ENCODE measurements at regions not wholly inside any gene's neighbourhood (a gene's known extent, or its start where the extent isn't known, plus 50 kb on each side); places are given as distances from the start of the nearest gene placed in this dataset.

DNA sequence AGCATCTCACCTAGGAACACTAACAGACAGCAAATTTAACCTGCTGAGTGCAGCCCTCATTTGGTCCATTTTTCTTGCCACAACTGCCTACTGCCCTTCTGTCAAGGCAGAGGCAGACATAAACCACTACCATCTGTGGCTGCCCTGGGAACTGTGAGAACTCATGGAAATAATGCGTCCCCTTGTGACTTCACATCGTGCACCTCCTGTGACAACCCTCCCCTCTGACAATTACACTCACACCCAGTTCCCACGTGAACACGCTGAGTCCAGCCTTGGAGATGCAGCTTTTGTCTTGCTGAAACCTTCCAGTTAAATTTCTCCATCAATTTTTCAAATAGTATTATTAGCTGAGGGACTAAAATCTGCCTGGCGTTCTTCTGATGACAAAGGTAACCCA is 193.1 kb upstream of the KLF14 start:
- intact Hi-C loops (cut with DNase I): no loop called here

DNA sequence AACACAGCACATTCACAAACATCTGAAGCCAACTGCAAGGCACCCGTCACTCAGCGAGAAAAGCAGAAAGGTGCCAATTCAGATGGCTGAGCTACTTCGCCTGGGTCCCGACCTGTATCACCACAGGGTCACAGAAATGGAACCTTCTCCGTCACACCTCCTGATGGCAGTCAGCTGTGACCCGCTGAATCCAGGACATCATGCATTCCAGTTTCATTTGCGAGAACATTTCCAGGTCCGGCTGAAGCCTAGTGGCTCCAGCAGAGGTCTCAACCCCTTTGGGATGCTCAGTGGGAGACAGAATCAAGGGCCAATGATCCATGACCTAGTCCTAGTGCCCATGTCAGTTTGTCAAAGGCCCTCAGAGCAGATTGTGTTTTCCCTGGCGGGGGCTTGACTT is 193.6 kb upstream of the KLF14 start:
- H3K36me3 ChIP-seq: no peaks in the 10 kb centered on the region
- H3K27ac ChIP-seq: no peak overlapping the region
- TF ChIP-seq, protein P1, sequence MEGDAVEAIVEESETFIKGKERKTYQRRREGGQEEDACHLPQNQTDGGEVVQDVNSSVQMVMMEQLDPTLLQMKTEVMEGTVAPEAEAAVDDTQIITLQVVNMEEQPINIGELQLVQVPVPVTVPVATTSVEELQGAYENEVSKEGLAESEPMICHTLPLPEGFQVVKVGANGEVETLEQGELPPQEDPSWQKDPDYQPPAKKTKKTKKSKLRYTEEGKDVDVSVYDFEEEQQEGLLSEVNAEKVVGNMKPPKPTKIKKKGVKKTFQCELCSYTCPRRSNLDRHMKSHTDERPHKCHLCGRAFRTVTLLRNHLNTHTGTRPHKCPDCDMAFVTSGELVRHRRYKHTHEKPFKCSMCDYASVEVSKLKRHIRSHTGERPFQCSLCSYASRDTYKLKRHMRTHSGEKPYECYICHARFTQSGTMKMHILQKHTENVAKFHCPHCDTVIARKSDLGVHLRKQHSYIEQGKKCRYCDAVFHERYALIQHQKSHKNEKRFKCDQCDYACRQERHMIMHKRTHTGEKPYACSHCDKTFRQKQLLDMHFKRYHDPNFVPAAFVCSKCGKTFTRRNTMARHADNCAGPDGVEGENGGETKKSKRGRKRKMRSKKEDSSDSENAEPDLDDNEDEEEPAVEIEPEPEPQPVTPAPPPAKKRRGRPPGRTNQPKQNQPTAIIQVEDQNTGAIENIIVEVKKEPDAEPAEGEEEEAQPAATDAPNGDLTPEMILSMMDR (IDR thresholded peaks at IDR 0.05): no peak
- H3K27me3 ChIP-seq: no peaks in the 10 kb centered on the region
- no peak overlapping the region for H3K4me3 ChIP-seq
- no peaks in the 10 kb centered on the region for H3K9me3 ChIP-seq
- ATAC-seq: no peak
- no peak for DNase-seq
- peaks cover 48% of the 10 kb centered on the region for H3K4me1 ChIP-seq
- intact Hi-C loops (cut with DNase I): no loop called here

More for the DNA sequence above, 193.1 kb upstream of the KLF14 start:
- H3K36me3 ChIP-seq: no peaks in the 10 kb centered on the region
- TF ChIP-seq, protein P1 (IDR thresholded peaks at IDR 0.05): no peak
- H3K4me1 ChIP-seq: peaks cover 48% of the 10 kb centered on the region
- H3K27ac ChIP-seq: no peak overlapping the region
- ATAC-seq (no peak), DNase-seq (no peak)
- H3K9me3 ChIP-seq: no peaks in the 10 kb centered on the region
- no peak overlapping the region for H3K4me3 ChIP-seq
- no peaks in the 10 kb centered on the region for H3K27me3 ChIP-seq

DNA sequence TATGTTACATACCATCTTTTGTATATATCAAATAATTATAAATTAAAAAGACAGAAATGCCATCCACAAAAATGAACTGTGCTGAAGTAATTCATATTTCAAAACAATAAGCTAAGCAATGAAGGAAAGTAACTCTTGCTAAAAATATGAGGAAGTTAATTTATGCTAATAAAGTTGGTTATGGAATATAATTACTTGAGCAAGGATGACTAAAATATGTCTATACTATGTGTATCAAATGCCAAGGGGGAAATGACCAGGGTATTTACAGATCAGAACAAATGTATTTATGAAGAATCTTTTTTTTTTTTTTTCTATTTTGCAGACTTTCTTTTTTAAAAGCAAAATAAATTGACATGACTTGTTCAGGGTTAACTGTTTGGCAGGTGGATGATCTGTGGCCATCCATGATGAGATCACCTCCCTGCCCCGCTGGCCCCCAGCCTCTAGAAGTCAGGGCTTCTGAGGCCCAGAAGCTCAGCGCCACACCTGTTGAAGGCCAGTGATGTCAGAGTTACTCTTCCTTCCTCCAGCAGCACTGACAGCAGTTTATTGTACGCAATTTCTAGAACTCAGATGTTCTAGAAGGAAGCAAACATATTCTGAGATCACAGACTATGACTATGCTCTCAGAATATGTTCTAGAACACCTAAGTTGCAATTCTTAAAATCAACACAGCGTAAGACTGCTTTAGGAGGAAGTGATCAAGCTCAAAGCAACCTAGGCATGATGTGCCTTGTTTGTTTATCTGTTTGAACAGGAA is 196.1 kb upstream of the KLF14 start:
- TF ChIP-seq, protein P1 (IDR thresholded peaks at IDR 0.05): no peak
- no peaks in the 10 kb centered on the region for H3K9me3 ChIP-seq
- no peak overlapping the region for H3K4me3 ChIP-seq
- H3K27me3 ChIP-seq: no peaks in the 10 kb centered on the region
- intact Hi-C loops (cut with DNase I): no loop called here
- DNase-seq: no peak
- peak; percentile 57 for ATAC-seq
- H3K4me1 ChIP-seq: peaks cover 42% of the 10 kb centered on the region
- peaks cover 4% of the 10 kb centered on the region for H3K36me3 ChIP-seq
- H3K27ac ChIP-seq: peak overlapping the region; percentile 12

DNA sequence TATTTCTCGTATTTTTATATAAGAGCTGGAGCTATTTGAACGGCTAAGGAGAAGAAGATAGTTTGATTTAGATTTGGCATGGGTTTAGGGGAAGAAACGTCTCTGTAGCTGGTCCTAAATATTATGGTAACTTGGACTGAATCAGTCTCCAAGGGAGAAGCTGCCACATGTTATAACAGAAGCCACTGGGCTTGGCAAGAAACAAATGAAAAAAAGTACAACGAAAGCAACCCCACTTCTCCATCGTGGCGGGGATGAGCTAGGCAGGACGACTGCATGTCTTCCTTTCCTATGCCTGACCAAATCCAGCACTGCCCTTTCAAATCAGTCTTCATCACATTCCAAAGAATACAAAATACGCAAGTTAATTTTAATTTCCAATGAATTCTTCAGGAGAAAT is 196.7 kb upstream of the KLF14 start:
- H3K27me3 ChIP-seq: no peaks in the 10 kb centered on the region
- no peaks in the 10 kb centered on the region for H3K9me3 ChIP-seq
- DNase-seq (no peak), ATAC-seq (no peak)
- H3K4me3 ChIP-seq: no peak overlapping the region
- H3K36me3 ChIP-seq: peaks cover 10% of the 10 kb centered on the region
- intact Hi-C loops (cut with DNase I): no loop called here
- H3K27ac ChIP-seq: peak overlapping the region; percentile 12
- peaks cover 40% of the 10 kb centered on the region for H3K4me1 ChIP-seq
- TF ChIP-seq, protein P1 (IDR thresholded peaks at IDR 0.05): no peak

DNA sequence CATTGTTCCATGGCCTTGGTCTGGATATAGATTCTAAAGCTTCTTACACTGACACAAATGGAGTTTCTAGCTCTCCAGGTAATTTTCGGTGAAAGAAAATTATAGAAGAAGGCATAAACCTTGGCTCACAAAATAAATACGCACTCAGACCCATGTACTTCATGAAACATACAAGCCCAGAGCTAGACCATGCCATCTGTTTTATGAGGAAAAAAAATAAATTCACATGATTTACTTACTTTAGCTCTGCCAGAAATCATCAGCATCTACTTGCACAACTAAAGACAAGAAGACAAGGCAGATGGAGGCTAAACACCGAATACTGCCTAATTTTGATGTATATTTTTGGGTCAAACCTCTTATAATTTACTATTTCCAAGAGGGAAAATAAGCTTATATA is 197.4 kb upstream of the KLF14 start:
- Histone ChIP-seq H3K9me3 (no peaks in the 10 kb centered on the region), H3K4me1 (peaks cover 32% of the 10 kb centered on the region), H3K27me3 (no peaks in the 10 kb centered on the region), H3K36me3 (peaks cover 12% of the 10 kb centered on the region), H3K4me3 (no peak overlapping the region), H3K27ac (no peak overlapping the region)
- intact Hi-C loops (cut with DNase I): no loop called here
- ATAC-seq (no peak), DNase-seq (no peak)
- TF ChIP-seq, protein P1 (IDR thresholded peaks at IDR 0.05): no peak
